Stomach (tissue), 8 donors: ENCODE measurements at regions not wholly inside any gene's neighbourhood (a gene's known extent, or its start where the extent isn't known, plus 50 kb on each side); places are given as distances from the start of the nearest gene placed in this dataset.

Experiments
- DNase-seq, 2 donors: peaks; one replicate each; pipeline versions ENCODE4 v3.0.0 to v3.0.0-alpha.2; 2013 to 2019
- H3K27ac ChIP-seq, 5 donors: fragments of 200-600 bp in 4 of 5; sonication (generic) in 4 of 5; one replicate each; pipeline ENCODE4 v1.5.1; 2013 to 2019; ENCODE audit warnings: mild to moderate bottlenecking in 1 of 5, moderate library complexity in 1 of 5
- H3K27me3 ChIP-seq, 3 donors: fragments of 200-600 bp; sonication (generic); one replicate each; pipeline ENCODE4 v1.5.1; 2017 to 2019; ENCODE audit warnings: mixed run types in 1 of 3
- H3K36me3 ChIP-seq, 4 donors: fragments of 200-600 bp; sonication (generic); 1 replicate in 3 of 4; 2 replicates in 1 of 4; pipeline ENCODE4 v1.5.1; 2016 to 2019
- H3K4me1 ChIP-seq, 4 donors: fragments of 200-600 bp; sonication (generic); one replicate each; pipeline ENCODE4 v1.5.1; 2016 to 2019
- H3K4me3 ChIP-seq, 4 donors: fragments of 200-600 bp; sonication (generic) in 3 of 4; one replicate each; pipeline ENCODE4 v1.5.1; 2016 to 2019; ENCODE audit warnings: mild to moderate bottlenecking in 1 of 4
- H3K9me3 ChIP-seq, 4 donors: fragments of 200-600 bp; sonication (generic); one replicate each; pipeline ENCODE4 v1.5.1; 2016 to 2019
- CTCF ChIP-seq, 7 experiments: fragments of 450-650 bp in 4 of 7; fragments of 200-600 bp in 3 of 7; sonication (generic) in 3 of 7; IDR thresholded peaks; one replicate each; pipeline ENCODE4 v1.5.1; 2016 to 2019; ENCODE audit warnings: antibody characterized with exemption in 7 of 7, control low read depth in 2 of 7, mild to moderate bottlenecking in 1 of 7
- EP300 ChIP-seq: sonication (generic); formaldehyde crosslinking; IDR thresholded peaks from one replicate; pipeline ENCODE4 v1.6.1; 2017; ENCODE audit warnings: antibody characterized with exemption
- POLR2A ChIP-seq, 4 donors: fragments of 450-650 bp; IDR thresholded peaks; one replicate each; pipeline ENCODE4 v1.6.1; 2016; ENCODE audit warnings: antibody characterized with exemption in 4 of 4, control low read depth in 2 of 4, mild to moderate bottlenecking in 1 of 4, moderate library complexity in 1 of 4
- POLR2AphosphoS5 ChIP-seq, 3 donors: sonication (generic); formaldehyde crosslinking; IDR thresholded peaks; one replicate each; pipeline ENCODE4 v1.6.1; 2016; ENCODE audit warnings: antibody characterized with exemption in 3 of 3
- WGBS, 5 donors: extraction: QIAGEN DNeasy Blood & Tissue Kit in 3 of 5; methylation state at CpG; one replicate each; pipeline versions ENCODE4 v1.1.5 to v1.1.7; 2013 to 2018; 5-methylcytosine and 5-hydroxymethylcytosine counted together
- intact Hi-C: fragments of 100-400 bp; cut with DNase I; formaldehyde crosslinking; loops from one replicate; pipeline ENCODE4 v1.15.1; 2023; ENCODE audit warnings: low total_unique reads
- donor health status: healthy with polysubstance abuse.
- donor health status: Bipolar disorder and iron deficiency.
- donor health status: healthy.

DNA sequence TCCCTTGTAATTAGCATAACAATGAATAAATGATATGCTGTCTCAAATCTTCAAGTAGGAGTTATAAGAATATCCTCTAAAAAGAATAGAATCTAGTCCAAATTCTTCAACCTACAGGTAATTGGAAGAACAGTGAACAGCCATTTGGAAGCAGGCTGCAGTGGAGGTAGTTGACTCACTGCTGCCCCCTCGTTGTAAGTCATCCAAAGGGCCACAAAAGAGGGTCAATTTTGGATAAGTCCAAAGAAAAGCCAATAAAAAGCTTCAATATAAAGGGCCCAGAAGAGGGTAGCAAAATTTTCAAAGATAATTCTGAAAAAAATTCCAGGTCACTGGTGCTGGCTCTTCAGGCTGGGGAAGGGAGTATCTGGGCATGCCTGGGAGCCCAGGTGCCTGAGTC lies 60.8 kb upstream of the SSTR4 start:
- WGBS, 5 donors: 0 to 21% (median 9%) methylated on average over 1 of the region's 1 CpG
- DNase-seq: peak; percentile 30 to 55
- Histone ChIP-seq H3K36me3 (no peaks in the 10 kb centered on the region), H3K9me3 (no peaks in the 10 kb centered on the region), H3K4me1 (no peaks in the 10 kb centered on the region), H3K27me3 (no peaks in the 10 kb centered on the region), H3K27ac (no peak overlapping the region), H3K4me3 (no peak overlapping the region)
- intact Hi-C loops: no loop called here
- TF ChIP-seq CTCF (IDR thresholded peaks at IDR 0.05) (peak in 4 of 7 experiments; percentile 11 to 56 (median 38)), POLR2AphosphoS5 (IDR thresholded peaks at IDR 0.05) (no peak)

GRCh38 chr20:22977047-22977785 lies 57.9 kb upstream of the SSTR4 start:
- H3K36me3 ChIP-seq: no peaks in the 10 kb centered on the region
- no peak overlapping the region for H3K4me3 ChIP-seq
- TF ChIP-seq POLR2AphosphoS5 (IDR thresholded peaks at IDR 0.05) (peak in 2 of 3 donors; percentile 6 to 10), CTCF (IDR thresholded peaks at IDR 0.05) (no peak)
- H3K9me3 ChIP-seq: peaks cover 0 to 3% (median 0%) of the 10 kb centered on the region in 4 donors
- intact Hi-C loops: no loop called here
- peak in 1 of 2 donors; percentile 18 for DNase-seq
- no peaks in the 10 kb centered on the region for H3K27me3 ChIP-seq
- 62 to 74% (median 69%) methylated on average over 4 of the region's 4 CpGs for WGBS, 5 donors
- H3K4me1 ChIP-seq: no peaks in the 10 kb centered on the region
- H3K27ac ChIP-seq: no peak overlapping the region

GRCh38 chr20:22984008-22984407 lies 51.1 kb upstream of the SSTR4 start:
- intact Hi-C loops: no loop called here
- Histone ChIP-seq H3K36me3 (no peaks in the 10 kb centered on the region), H3K4me1 (no peaks in the 10 kb centered on the region), H3K4me3 (no peak overlapping the region), H3K27ac (no peak overlapping the region), H3K27me3 (no peaks in the 10 kb centered on the region), H3K9me3 (peaks cover 0 to 5% (median 0%) of the 10 kb centered on the region in 4 donors)
- WGBS, 5 donors: 55 to 79% (median 68%) methylated on average over 4 of the region's 4 CpGs
- DNase-seq: no peak
- no peak for TF ChIP-seq POLR2A (IDR thresholded peaks at IDR 0.05)
- no peak for TF ChIP-seq EP300
- no peak for TF ChIP-seq POLR2AphosphoS5 (IDR thresholded peaks at IDR 0.05)
- no peak for TF ChIP-seq CTCF (IDR thresholded peaks at IDR 0.05)

GRCh38 chr20:22984606-22985005 lies 50.5 kb upstream of the SSTR4 start:
- no peak overlapping the region for H3K4me3 ChIP-seq
- H3K27ac ChIP-seq: no peak overlapping the region
- peak in 1 of 2 donors; percentile 30 for DNase-seq
- H3K27me3 ChIP-seq: no peaks in the 10 kb centered on the region
- TF ChIP-seq CTCF (IDR thresholded peaks at IDR 0.05): no peak
- TF ChIP-seq POLR2AphosphoS5 (IDR thresholded peaks at IDR 0.05): no peak
- no peak for TF ChIP-seq POLR2A (IDR thresholded peaks at IDR 0.05)
- no peak for TF ChIP-seq EP300
- WGBS, 5 donors: 58 to 73% (median 61%) methylated on average over 8 of the region's 8 CpGs
- no peaks in the 10 kb centered on the region for H3K36me3 ChIP-seq
- H3K4me1 ChIP-seq: no peaks in the 10 kb centered on the region
- H3K9me3 ChIP-seq: peaks cover 0 to 5% (median 0%) of the 10 kb centered on the region in 4 donors
- intact Hi-C loops: no loop called here
